ENCODE measurements at regions not wholly inside any gene's neighbourhood (a gene's known extent, or its start where the extent isn't known, plus 50 kb on each side); places are given as distances from the start of the nearest gene placed in this dataset.

DNA sequence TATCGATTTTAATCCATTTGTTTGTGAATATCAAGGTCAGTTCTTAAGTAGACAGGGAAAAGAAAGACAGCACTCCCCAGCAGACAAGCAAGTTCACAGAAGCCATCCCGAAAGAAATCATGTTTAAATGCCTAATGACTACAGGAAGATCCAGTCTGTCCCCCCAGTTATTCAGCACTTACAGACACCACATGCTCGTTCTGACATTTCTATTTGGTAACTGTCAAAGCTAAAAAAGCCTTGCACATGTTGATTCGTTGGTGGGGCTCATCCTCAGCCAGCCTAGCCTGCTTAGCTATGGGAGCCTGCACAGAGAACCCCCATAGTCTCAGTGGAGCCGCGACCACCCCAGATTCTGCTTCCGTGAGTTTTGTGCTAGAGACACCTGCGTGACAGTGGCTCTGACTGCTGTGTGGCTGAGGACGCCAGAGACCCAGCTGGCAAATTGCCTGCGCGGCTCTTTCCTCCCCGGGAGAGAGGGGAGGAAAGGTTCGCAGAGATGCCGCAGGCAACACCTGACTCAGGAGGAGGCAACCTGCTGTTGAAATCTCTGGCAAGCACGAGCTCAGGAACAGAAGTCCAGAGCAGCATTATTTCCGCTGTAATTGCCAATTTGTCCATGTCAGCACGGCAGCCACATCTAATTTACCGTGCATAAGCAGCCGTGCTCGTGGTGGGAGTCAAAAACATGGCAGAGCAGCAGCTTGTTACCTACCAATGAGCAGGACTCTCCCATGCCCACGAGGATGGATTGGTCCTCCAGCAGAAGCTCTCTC, 194.2 kb downstream of the GPAM start:
- no peaks in the 10 kb centered on the region for H3K36me3 Mint-ChIP-seq (ENCODE audit: low read depth)
- H3K4me1 Mint-ChIP-seq (ENCODE audit: low read depth), result no peaks in the 10 kb centered on the region
- intact Hi-C loops (cut with micrococcal nuclease), result no loop called here
- no peaks in the 10 kb centered on the region for H3K9me3 Mint-ChIP-seq
- H3K27me3 Mint-ChIP-seq, result no peaks in the 10 kb centered on the region
- no peak overlapping the region for H3K27ac Mint-ChIP-seq
- H3K4me3 Mint-ChIP-seq, result no peak overlapping the region

DNA sequence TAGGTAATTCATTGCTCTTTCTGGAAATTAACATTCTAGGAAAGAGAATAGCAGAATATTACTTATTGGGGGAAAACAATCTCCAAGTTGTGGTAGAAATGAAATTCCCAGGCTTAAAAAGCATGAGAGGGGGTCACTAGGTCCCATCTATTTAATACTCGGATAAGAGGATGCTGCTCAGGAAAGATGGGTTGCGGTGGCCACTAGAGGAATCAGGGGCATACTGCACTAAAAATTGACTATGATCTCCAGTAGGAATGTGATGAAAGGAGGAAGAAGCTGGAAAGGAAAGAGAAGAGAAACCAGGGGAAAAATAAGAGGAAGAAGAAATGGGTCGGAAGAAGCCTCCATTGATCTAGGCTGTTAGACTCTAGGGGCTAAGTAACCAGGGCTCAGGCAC, 192.8 kb downstream of the GPAM start:
- Mint-ChIP-seq H3K4me3 (no peak overlapping the region), H3K4me1 (ENCODE audit: low read depth) (no peaks in the 10 kb centered on the region), H3K9me3 (no peaks in the 10 kb centered on the region)

DNA sequence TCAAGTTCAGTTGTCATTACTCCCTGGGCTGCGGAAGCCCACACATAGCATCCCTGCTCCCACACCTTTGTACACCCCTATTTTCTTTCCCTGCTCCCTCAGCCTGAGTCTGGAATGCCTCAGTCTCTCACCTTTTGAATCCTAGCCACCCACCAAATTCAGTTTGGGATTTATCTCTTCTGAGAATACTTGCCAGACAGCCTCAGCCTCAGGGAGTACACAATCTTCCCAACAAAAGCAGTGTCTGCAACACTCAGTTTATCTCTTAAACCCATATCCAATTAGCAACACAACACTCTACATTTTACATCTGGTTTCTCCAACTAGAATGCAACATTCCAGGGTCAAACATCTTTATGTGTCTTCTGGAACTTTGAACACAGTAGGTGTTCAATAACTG, 190.2 kb downstream of the GPAM start:
- Mint-ChIP-seq H3K4me3 (no peak overlapping the region), H3K9me3 (peaks cover 7% of the 10 kb centered on the region), H3K27me3 (no peaks in the 10 kb centered on the region), H3K27ac (no peak overlapping the region), H3K4me1 (ENCODE audit: low read depth) (no peaks in the 10 kb centered on the region), H3K36me3 (ENCODE audit: low read depth) (no peaks in the 10 kb centered on the region)
- intact Hi-C loops (cut with micrococcal nuclease), result no loop called here

More for the DNA sequence above, 192.8 kb downstream of the GPAM start:
- Mint-ChIP-seq H3K27ac (no peak overlapping the region), H3K36me3 (ENCODE audit: low read depth) (no peaks in the 10 kb centered on the region), H3K27me3 (no peaks in the 10 kb centered on the region)
- intact Hi-C loops (cut with micrococcal nuclease), result no loop called here

DNA sequence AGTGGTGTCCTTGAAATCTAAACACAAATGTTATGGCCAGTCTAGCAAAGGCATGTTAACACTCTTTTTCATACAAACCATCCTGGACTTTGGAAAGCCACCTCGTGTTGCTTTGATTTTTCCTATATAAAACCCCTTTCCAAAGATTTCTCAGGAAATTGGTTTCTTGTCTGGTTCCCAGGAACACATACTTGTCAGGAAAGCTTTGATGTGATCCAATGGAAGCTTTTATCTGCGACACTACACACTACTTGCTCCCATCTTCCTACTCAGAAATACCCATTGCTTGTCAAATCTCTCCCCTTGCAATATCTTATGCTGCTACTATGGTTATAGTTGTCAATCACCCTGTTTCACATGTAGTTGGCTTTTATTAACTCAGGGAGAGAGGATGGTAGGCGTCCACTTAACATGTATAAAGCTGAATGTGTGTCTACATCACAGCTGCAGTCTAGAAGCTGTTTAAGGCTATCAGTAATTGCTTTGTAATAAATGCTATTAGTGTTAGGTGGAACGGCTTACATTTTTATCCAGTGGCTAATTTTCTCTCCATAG, 189.6 kb downstream of the GPAM start:
- H3K27me3 Mint-ChIP-seq, result no peaks in the 10 kb centered on the region
- intact Hi-C loops (cut with micrococcal nuclease), result no loop called here
- H3K36me3 Mint-ChIP-seq (ENCODE audit: low read depth), result no peaks in the 10 kb centered on the region
- H3K27ac Mint-ChIP-seq, result no peak overlapping the region
- no peak overlapping the region for H3K4me3 Mint-ChIP-seq
- H3K9me3 Mint-ChIP-seq, result peaks cover 7% of the 10 kb centered on the region
- no peaks in the 10 kb centered on the region for H3K4me1 Mint-ChIP-seq (ENCODE audit: low read depth)

DNA sequence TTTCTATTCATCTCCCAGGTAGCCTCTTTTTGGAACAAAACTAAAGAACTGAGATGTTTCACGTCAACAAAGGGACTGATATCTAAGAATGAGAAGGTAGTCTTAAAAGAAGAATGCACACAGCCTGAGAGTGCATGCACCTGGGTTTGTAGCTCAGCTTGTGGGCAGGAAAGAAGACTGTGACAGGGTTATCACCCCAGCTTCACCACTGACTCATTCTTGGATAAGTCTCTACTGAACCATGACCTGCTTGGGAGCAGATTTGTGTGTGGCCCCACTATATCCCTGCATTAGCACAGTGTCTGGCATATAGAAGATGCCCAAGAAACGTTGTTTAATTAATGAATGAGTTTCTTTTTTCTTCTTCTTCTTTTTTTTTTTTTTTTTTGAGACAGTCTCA, 187.5 kb downstream of the GPAM start:
- H3K27me3 Mint-ChIP-seq, result no peaks in the 10 kb centered on the region
- peaks cover 7% of the 10 kb centered on the region for H3K9me3 Mint-ChIP-seq
- intact Hi-C loops (cut with micrococcal nuclease), result no loop called here
- H3K27ac Mint-ChIP-seq, result no peak overlapping the region
- no peaks in the 10 kb centered on the region for H3K4me1 Mint-ChIP-seq (ENCODE audit: low read depth)
- no peak overlapping the region for H3K4me3 Mint-ChIP-seq
- H3K36me3 Mint-ChIP-seq (ENCODE audit: low read depth), result no peaks in the 10 kb centered on the region

DNA sequence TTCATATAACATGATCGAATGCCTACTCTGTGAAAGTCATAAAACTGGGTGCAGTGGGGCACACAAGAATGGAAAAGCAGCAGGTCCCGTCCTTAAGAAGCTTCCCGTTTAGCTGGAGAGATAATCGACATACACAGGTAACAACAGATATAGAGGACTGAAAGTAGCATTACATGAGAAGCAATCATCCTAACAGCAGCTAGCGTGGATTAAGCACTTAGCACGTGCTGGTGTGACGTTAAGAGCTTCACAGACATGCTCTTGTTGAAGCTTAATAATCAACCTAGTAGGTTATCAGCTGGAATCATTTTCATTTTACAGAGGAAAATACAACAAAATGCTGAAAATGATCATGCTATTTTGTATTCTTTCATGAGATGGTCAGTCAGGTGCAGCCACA, 184.8 kb downstream of the GPAM start:
- peaks cover 7% of the 10 kb centered on the region for H3K9me3 Mint-ChIP-seq
- H3K27ac Mint-ChIP-seq, result no peak overlapping the region
- no peaks in the 10 kb centered on the region for H3K36me3 Mint-ChIP-seq (ENCODE audit: low read depth)
- H3K27me3 Mint-ChIP-seq, result no peaks in the 10 kb centered on the region
- H3K4me3 Mint-ChIP-seq, result no peak overlapping the region
- intact Hi-C loops (cut with micrococcal nuclease), result no loop called here
- H3K4me1 Mint-ChIP-seq (ENCODE audit: low read depth), result no peaks in the 10 kb centered on the region

DNA sequence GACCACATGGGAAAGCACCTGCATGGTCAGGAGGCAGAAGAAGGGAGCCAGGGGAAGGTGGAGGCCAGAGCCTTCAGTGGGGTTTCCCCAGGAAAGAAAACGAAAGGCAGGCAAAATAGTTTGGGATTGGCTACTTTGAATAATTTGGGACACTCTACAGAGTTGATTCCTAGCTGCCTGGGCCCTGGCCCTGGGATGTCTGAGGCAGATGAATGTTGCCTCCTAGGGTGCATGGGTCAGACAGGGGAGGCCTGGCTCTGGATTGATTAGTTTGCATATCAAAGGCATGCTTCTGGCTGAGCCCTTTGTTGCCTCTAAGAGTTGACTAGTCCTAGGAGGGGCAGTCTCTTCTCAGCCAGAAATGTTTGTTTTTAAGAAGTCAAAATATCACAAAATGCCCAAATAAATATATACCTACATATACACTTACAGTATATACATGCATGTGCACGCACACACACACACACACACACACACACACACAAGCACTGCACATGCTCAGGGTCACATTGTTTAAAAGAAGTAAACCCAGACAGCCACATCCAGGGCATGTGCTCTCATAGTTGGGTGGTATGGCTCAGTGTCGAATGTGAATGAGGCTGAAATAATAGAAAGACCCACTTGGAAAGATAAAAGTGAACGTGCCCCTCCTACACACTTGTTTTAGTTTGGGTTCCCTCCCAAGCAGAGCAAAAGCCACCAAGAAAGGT, 184.2 kb downstream of the GPAM start:
- intact Hi-C loops (cut with micrococcal nuclease), result no loop called here
- no peaks in the 10 kb centered on the region for H3K36me3 Mint-ChIP-seq (ENCODE audit: low read depth)
- peaks cover 7% of the 10 kb centered on the region for H3K9me3 Mint-ChIP-seq
- no peak overlapping the region for H3K4me3 Mint-ChIP-seq
- H3K27ac Mint-ChIP-seq, result no peak overlapping the region
- H3K4me1 Mint-ChIP-seq (ENCODE audit: low read depth), result no peaks in the 10 kb centered on the region
- no peaks in the 10 kb centered on the region for H3K27me3 Mint-ChIP-seq

DNA sequence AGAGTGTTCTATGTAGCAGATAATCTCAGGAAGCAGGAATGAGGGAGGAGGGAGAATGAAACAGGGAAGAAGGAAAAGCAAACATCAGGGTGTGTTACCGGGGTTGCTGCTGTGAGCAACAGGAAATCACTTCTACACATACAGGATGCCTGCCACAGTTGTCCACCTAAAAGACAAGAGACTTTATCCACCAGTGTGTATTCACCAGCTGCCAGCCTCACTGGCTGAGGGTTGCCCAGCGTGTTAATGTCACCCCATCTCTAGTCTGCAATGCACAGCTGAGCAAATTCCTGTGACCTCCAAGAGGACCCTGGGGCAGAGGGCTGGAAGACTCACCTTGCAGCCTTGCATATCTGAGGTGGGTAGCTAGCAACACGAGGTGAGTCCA, 183.7 kb downstream of the GPAM start:
- Mint-ChIP-seq H3K9me3 (peaks cover 7% of the 10 kb centered on the region), H3K4me1 (ENCODE audit: low read depth) (no peaks in the 10 kb centered on the region), H3K36me3 (ENCODE audit: low read depth) (no peaks in the 10 kb centered on the region), H3K27me3 (no peaks in the 10 kb centered on the region), H3K27ac (no peak overlapping the region), H3K4me3 (no peak overlapping the region)
- intact Hi-C loops (cut with micrococcal nuclease), result no loop called here

DNA sequence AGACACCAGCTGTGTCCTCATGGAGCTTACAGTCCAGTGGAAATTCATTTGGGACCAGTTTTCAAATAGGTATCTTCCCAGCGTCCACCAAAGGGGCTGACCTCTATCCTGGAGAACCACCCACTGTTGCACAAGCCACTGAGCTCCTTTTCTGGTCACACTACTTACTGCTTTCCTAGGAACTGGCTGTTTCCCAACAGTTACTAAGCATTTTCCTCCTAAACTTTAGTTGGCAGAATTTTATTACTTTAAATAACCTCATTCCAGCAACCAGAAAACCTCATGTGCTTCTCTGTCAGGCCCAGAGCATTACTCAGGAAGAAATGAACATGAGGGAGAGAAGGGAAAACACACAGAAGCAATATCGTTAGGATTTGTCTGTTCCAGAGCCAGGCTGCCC, 183.1 kb downstream of the GPAM start:
- Mint-ChIP-seq H3K4me3 (no peak overlapping the region), H3K4me1 (ENCODE audit: low read depth) (no peaks in the 10 kb centered on the region), H3K27me3 (no peaks in the 10 kb centered on the region), H3K36me3 (ENCODE audit: low read depth) (no peaks in the 10 kb centered on the region), H3K27ac (no peak overlapping the region), H3K9me3 (peaks cover 7% of the 10 kb centered on the region)
- intact Hi-C loops (cut with micrococcal nuclease), result no loop called here

DNA sequence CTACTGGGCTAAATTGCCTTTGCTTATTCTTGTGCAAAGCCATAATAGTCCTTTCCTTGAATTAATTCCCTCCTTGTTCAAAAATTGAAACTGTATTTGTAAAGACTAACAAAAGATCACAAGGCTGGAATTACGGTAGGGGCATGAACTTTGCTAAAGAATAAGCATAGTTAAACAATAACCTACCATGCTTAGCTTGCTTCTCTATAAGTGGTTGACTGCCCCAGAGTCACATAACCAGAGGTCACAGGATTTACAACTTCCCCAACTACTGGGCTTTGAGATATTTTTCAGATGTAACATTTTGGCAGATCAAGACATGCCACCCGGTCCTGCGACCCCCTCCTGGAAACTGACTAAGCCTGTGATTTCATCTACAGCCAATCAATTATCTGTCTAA, 181.4 kb downstream of the GPAM start:
- no peak overlapping the region for H3K4me3 Mint-ChIP-seq

DNA sequence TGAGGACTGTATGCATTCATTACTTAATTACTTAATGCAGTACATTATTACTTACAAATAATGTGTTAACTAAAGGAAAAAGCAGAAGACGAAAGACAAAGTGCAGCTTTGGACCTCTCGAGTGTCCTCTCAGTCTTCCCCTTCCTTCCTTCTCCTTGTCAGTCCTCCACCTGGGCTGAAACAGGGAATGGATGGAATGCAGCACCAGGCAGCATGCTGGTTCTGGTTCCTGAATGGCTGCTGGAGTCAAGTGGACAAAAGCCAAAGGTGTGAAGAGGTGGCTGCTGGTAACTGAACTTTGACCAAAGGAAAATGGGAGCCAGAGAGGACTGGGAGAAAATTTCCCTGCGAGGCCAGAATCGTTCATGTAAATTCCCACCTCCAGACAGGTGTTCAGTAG, 179.5 kb downstream of the GPAM start:
- no peaks in the 10 kb centered on the region for H3K4me1 Mint-ChIP-seq (ENCODE audit: low read depth)
- intact Hi-C loops (cut with micrococcal nuclease), result no loop called here
- no peak overlapping the region for H3K4me3 Mint-ChIP-seq
- no peaks in the 10 kb centered on the region for H3K27me3 Mint-ChIP-seq
- H3K9me3 Mint-ChIP-seq, result peaks cover 7% of the 10 kb centered on the region
- H3K27ac Mint-ChIP-seq, result no peak overlapping the region
- no peaks in the 10 kb centered on the region for H3K36me3 Mint-ChIP-seq (ENCODE audit: low read depth)

More for the DNA sequence above, 181.4 kb downstream of the GPAM start:
- intact Hi-C loops (cut with micrococcal nuclease), result no loop called here
- Mint-ChIP-seq H3K27ac (no peak overlapping the region), H3K9me3 (peaks cover 4% of the 10 kb centered on the region), H3K4me1 (ENCODE audit: low read depth) (no peaks in the 10 kb centered on the region), H3K36me3 (ENCODE audit: low read depth) (no peaks in the 10 kb centered on the region), H3K27me3 (no peaks in the 10 kb centered on the region)

DNA sequence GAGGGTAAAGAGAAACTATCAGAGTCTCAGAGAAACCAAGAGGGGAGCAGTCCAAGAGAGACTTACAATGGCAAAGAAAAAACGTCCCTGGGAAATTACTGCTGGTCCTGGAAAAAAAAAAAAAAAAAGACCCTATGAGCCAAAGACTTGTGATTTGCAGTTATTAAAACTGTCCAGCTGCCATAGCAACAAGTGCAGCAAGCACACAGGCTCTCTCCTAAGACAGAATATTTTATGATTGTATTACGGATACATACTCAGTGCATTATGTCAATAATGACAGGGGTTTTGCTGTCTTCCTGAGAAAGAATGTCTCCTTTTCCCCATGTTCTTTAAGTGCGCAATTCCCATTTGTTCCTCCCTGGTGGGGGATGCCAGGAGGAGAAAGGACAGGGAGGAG, 178.5 kb downstream of the GPAM start:
- Mint-ChIP-seq H3K36me3 (ENCODE audit: low read depth) (no peaks in the 10 kb centered on the region), H3K27ac (no peak overlapping the region), H3K4me1 (ENCODE audit: low read depth) (no peaks in the 10 kb centered on the region), H3K27me3 (no peaks in the 10 kb centered on the region), H3K4me3 (no peak overlapping the region), H3K9me3 (peaks cover 7% of the 10 kb centered on the region)
- intact Hi-C loops (cut with micrococcal nuclease), result no loop called here

DNA sequence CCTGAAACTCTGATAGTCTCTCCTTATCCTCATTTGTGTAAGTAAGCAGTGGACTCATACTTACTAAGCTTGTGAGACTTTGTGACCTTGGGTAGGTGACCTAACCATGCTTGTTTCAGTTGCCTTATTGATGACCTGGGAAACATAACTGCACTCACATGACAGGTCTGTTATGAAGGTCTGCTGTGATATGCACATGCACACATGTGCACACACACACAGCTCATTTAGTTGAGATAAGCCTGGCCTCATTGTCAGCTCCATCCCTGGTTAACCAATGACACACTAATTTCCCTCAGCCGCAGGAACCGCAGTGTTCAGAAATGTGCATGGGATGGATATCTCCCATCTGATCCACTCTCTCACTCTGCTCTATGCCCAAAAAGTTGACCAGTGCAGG, 177.2 kb downstream of the GPAM start:
- Mint-ChIP-seq H3K27me3 (no peaks in the 10 kb centered on the region), H3K36me3 (ENCODE audit: low read depth) (no peaks in the 10 kb centered on the region), H3K9me3 (peaks cover 7% of the 10 kb centered on the region), H3K4me1 (ENCODE audit: low read depth) (no peaks in the 10 kb centered on the region), H3K4me3 (no peak overlapping the region), H3K27ac (no peak overlapping the region)
- intact Hi-C loops (cut with micrococcal nuclease), result no loop called here

DNA sequence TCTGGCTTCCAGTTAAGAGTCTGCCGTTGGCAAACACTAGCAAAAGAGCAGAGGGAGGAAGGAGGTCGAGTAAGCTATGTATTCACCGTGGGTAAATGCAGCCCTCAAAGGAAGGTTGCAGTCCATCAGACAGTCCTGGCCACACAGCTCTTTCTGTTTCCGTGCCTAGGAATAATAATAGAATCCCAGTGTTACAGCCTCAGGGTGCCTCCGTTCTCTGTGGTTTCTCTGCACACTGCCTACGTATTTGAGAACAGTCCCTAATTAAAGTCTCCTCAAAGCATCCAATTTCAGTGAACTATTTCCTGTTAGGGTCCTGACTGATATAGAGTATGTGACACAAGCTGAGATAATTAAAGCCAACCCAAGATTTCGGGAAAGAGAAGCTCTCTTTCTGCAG, 176.7 kb downstream of the GPAM start:
- H3K27ac Mint-ChIP-seq, result no peak overlapping the region
- intact Hi-C loops (cut with micrococcal nuclease), result no loop called here
- H3K4me1 Mint-ChIP-seq (ENCODE audit: low read depth), result no peaks in the 10 kb centered on the region
- H3K36me3 Mint-ChIP-seq (ENCODE audit: low read depth), result no peaks in the 10 kb centered on the region
- H3K27me3 Mint-ChIP-seq, result no peaks in the 10 kb centered on the region
- H3K4me3 Mint-ChIP-seq, result no peak overlapping the region
- H3K9me3 Mint-ChIP-seq, result peaks cover 7% of the 10 kb centered on the region
